SK-N-SH (cell line): ENCODE measurements at regions not wholly inside any gene's neighbourhood (a gene's known extent, or its start where the extent isn't known, plus 50 kb on each side); places are given as distances from the start of the nearest gene placed in this dataset.

ENCODE experiments used
- CTCF ChIA-PET: fragments of 300-600, 350-600 bp; formaldehyde crosslinking; extraction: SDS; loops from one replicate; lab custom pipeline; 2021; lab: Yijun Ruan, JAX
- POLR2A ChIA-PET: fragments of 350-600 bp; sonication (Branson Sonifier 250); formaldehyde crosslinking; extraction: SDS; loops from one replicate; lab custom pipeline; 2020; ENCODE audit warnings: antibody characterized with exemption, inconsistent platforms; lab: Yijun Ruan, JAX
- DNase-seq: peaks from one replicate; pipeline ENCODE4 v3.0.0; 2012
- H2AFZ ChIP-seq: fragments of 200-600 bp; sonication (generic); 2 replicates; pipeline ENCODE4 v1.8.1; 2016; ENCODE audit warnings: antibody characterized with exemption, mild to moderate bottlenecking, low read depth
- H3F3A ChIP-seq: fragments of 200-600 bp; sonication (generic); replicated peaks from 2 replicates; pipeline ENCODE3; 2016; ENCODE audit warnings: antibody characterized with exemption, mild to moderate bottlenecking; ENCODE audit not compliant: insufficient read depth
- H3K27ac ChIP-seq, 2 experiments: fragments of 200-500 bp in 1 of 2; fragments of 200-600 bp in 1 of 2; sonication (Bioruptor generic) in 1 of 2; sonication (generic), shearing (Covaris generic) in 1 of 2; 2 replicates each; pipeline versions ENCODE4 v1.5.1 to v1.6.1; 2014 to 2016; ENCODE audit warnings: low read depth in 2 of 2, inconsistent platforms in 1 of 2, low read length in 1 of 2, mild to moderate bottlenecking in 1 of 2, mixed read lengths in 1 of 2
- H3K27me3 ChIP-seq: fragments of 200-600 bp; sonication (generic), shearing (Covaris generic); 2 replicates; pipeline ENCODE4 v1.6.1; 2016; ENCODE audit warnings: mixed run types; ENCODE audit not compliant: insufficient read depth
- H3K36me3 ChIP-seq, 2 experiments: fragments of 200-500 bp in 1 of 2; fragments of 200-600 bp in 1 of 2; sonication (Bioruptor generic) in 1 of 2; sonication (generic) in 1 of 2; replicated peaks in 1 of 2; 2 replicates each; pipeline versions ENCODE3 to v1.5.1; 2014 to 2016; ENCODE audit warnings: low read length in 1 of 2, mild to moderate bottlenecking in 1 of 2; ENCODE audit not compliant: insufficient read depth in 2 of 2, control insufficient read depth in 1 of 2
- H3K4me1 ChIP-seq, 2 experiments: fragments of 200-500 bp in 1 of 2; fragments of 200-600 bp in 1 of 2; sonication (Bioruptor generic) in 1 of 2; sonication (generic), shearing (Covaris generic) in 1 of 2; 2 replicates each; pipeline versions ENCODE4 v1.5.1 to v1.6.1; 2014 to 2016; ENCODE audit warnings: low read depth in 1 of 2, low read length in 1 of 2, mixed run types in 1 of 2; ENCODE audit not compliant: insufficient read depth in 2 of 2, control insufficient read depth in 1 of 2
- H3K4me2 ChIP-seq: fragments of 200-600 bp; sonication (generic), shearing (Covaris generic); 2 replicates; pipeline ENCODE4 v1.6.1; 2017; ENCODE audit warnings: mixed run types
- H3K4me3 ChIP-seq, 2 experiments: fragments of 200-500 bp in 1 of 2; fragments of 200-600 bp in 1 of 2; sonication (Bioruptor generic) in 1 of 2; sonication (generic), shearing (Covaris generic) in 1 of 2; 2 replicates each; pipeline versions ENCODE4 v1.5.1 to v1.8.1; 2014 to 2016; ENCODE audit warnings: low read depth in 2 of 2, inconsistent platforms in 1 of 2, low read length in 1 of 2, mild to moderate bottlenecking in 1 of 2, mixed read lengths in 1 of 2, moderate library complexity in 1 of 2
- H3K79me2 ChIP-seq: fragments of 200-600 bp; sonication (generic); 2 replicates; pipeline ENCODE4 v1.8.1; 2017; ENCODE audit warnings: mild to moderate bottlenecking; ENCODE audit not compliant: insufficient read depth
- H3K9ac ChIP-seq: fragments of 200-600 bp; sonication (generic); 2 replicates; pipeline ENCODE4 v1.6.1; 2017; ENCODE audit warnings: mixed run types
- H3K9me2 ChIP-seq: fragments of 200-600 bp; sonication (generic); 2 replicates; pipeline ENCODE4 v1.6.1; 2017; ENCODE audit warnings: mixed run types
- H3K9me3 ChIP-seq: fragments of 200-600 bp; sonication (generic); 2 replicates; pipeline ENCODE4 v1.6.1; 2017; ENCODE audit warnings: mixed run types, mild to moderate bottlenecking, moderate library complexity
- H4K20me1 ChIP-seq: fragments of 200-600 bp; sonication (generic); 2 replicates; pipeline ENCODE4 v1.6.1; 2017; ENCODE audit warnings: mild to moderate bottlenecking, mixed run types; ENCODE audit not compliant: insufficient read depth
- CHD2 ChIP-seq: fragments of 150-350 bp; IDR thresholded peaks from 2 replicates; pipeline ENCODE4 v1.6.1; 2018; ENCODE audit warnings: low read length; ENCODE audit not compliant: partially characterized antibody
- ELF1 ChIP-seq: IDR thresholded peaks from 2 replicates; pipeline ENCODE4 v1.4.0; 2012
- EP300 ChIP-seq, 2 experiments: IDR thresholded peaks; 2 replicates each; pipeline versions ENCODE4 v1.4.0 to v1.6.1; 2012; ENCODE audit warnings: borderline replicate concordance in 1 of 2, low read depth in 1 of 2, low read length in 1 of 2
- FOSL2 ChIP-seq: IDR thresholded peaks from 2 replicates; pipeline ENCODE4 v1.4.0; 2012; ENCODE audit warnings: low read depth, mild to moderate bottlenecking, moderate library complexity, borderline replicate concordance
- FOXJ3 ChIP-seq: sonication (generic); formaldehyde crosslinking; IDR thresholded peaks from 2 replicates; pipeline ENCODE4 v1.5.1; 2020; ENCODE audit warnings: mild to moderate bottlenecking, missing genetic modification reagents
- FOXM1 ChIP-seq: IDR thresholded peaks from 2 replicates; pipeline ENCODE4 v1.4.0; 2012; ENCODE audit warnings: low read depth, mild to moderate bottlenecking
- GABPA ChIP-seq: IDR thresholded peaks from 2 replicates; pipeline ENCODE4 v1.4.0; 2012; ENCODE audit warnings: low read depth, mild to moderate bottlenecking
- NFIC ChIP-seq: IDR thresholded peaks from 2 replicates; pipeline ENCODE4 v1.4.0; 2012; ENCODE audit warnings: borderline replicate concordance
- NRF1 ChIP-seq: IDR thresholded peaks from 2 replicates; pipeline ENCODE4 v1.6.1; 2012; ENCODE audit warnings: low read depth, mild to moderate bottlenecking, low read length
- POLR2AphosphoS5 ChIP-seq: IDR thresholded peaks from 2 replicates; pipeline ENCODE4 v1.6.1; 2012; ENCODE audit warnings: low read depth, low read length
- RFX5 ChIP-seq: IDR thresholded peaks from 2 replicates; pipeline ENCODE4 v1.6.1; 2012; ENCODE audit warnings: mild to moderate bottlenecking, improper control_type of control experiment, low read length
- RXRA ChIP-seq: IDR thresholded peaks from 2 replicates; pipeline ENCODE4 v1.4.0; 2012; ENCODE audit warnings: low read depth, mild to moderate bottlenecking, borderline replicate concordance
- SIN3A ChIP-seq: IDR thresholded peaks from 2 replicates; pipeline ENCODE4 v1.6.1; 2012; ENCODE audit warnings: low read depth, mild to moderate bottlenecking, low read length, moderate library complexity, borderline replicate concordance
- TAF1 ChIP-seq: IDR thresholded peaks from 2 replicates; pipeline ENCODE4 v1.6.1; 2012; ENCODE audit warnings: low read depth, mild to moderate bottlenecking, low read length, moderate library complexity, borderline replicate concordance
- TCF12 ChIP-seq: IDR thresholded peaks from 2 replicates; pipeline ENCODE4 v1.4.0; 2012
- TEAD4 ChIP-seq: IDR thresholded peaks from 2 replicates; pipeline ENCODE4 v1.4.0; 2012; ENCODE audit warnings: mild to moderate bottlenecking, borderline replicate concordance; ENCODE audit not compliant: insufficient read depth
- YY1 ChIP-seq: IDR thresholded peaks from 2 replicates; pipeline ENCODE4 v1.4.0; 2012; ENCODE audit warnings: low read depth, mild to moderate bottlenecking
- WGBS: methylation state at CpG from one replicate; pipeline ENCODE4 v1.1.6; 2017; ENCODE audit warnings: low lambda C conversion rate; 5-methylcytosine and 5-hydroxymethylcytosine counted together
- TF ChIP-seq, protein P1 (sequence below): fragments of 150-350 bp; IDR thresholded peaks from 2 replicates; pipeline ENCODE4 v1.6.1; 2016; ENCODE audit warnings: mild to moderate bottlenecking, low read depth, low read length
- TF ChIP-seq, protein P2 (sequence below): fragments of 150-350 bp; IDR thresholded peaks from 2 replicates; pipeline ENCODE4 v1.6.1; 2017; ENCODE audit warnings: antibody characterized with exemption, low read length, low read depth, borderline replicate concordance
- TF ChIP-seq, protein P3 (sequence below): IDR thresholded peaks from 2 replicates; pipeline ENCODE4 v1.4.0; 2012; ENCODE audit warnings: low read depth, borderline replicate concordance
- TF ChIP-seq, protein P4 (sequence below): IDR thresholded peaks from 2 replicates; pipeline ENCODE4; 2012

GRCh38 chr2:126399001-126399400 lies 257.0 kb upstream of the GYPC start:
- no peak for TF ChIP-seq NRF1
- TF ChIP-seq, protein P1, sequence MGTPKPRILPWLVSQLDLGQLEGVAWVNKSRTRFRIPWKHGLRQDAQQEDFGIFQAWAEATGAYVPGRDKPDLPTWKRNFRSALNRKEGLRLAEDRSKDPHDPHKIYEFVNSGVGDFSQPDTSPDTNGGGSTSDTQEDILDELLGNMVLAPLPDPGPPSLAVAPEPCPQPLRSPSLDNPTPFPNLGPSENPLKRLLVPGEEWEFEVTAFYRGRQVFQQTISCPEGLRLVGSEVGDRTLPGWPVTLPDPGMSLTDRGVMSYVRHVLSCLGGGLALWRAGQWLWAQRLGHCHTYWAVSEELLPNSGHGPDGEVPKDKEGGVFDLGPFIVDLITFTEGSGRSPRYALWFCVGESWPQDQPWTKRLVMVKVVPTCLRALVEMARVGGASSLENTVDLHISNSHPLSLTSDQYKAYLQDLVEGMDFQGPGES = no peak
- no peak for TF ChIP-seq ELF1
- TF ChIP-seq, protein P2, sequence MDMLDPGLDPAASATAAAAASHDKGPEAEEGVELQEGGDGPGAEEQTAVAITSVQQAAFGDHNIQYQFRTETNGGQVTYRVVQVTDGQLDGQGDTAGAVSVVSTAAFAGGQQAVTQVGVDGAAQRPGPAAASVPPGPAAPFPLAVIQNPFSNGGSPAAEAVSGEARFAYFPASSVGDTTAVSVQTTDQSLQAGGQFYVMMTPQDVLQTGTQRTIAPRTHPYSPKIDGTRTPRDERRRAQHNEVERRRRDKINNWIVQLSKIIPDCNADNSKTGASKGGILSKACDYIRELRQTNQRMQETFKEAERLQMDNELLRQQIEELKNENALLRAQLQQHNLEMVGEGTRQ = no peak
- no peak for TF ChIP-seq SIN3A
- TF ChIP-seq TCF12 = no peak
- no peak for TF ChIP-seq RXRA
- TF ChIP-seq YY1 = no peak
- TF ChIP-seq, protein P3, sequence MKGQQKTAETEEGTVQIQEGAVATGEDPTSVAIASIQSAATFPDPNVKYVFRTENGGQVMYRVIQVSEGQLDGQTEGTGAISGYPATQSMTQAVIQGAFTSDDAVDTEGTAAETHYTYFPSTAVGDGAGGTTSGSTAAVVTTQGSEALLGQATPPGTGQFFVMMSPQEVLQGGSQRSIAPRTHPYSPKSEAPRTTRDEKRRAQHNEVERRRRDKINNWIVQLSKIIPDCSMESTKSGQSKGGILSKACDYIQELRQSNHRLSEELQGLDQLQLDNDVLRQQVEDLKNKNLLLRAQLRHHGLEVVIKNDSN = no peak
- no peak for TF ChIP-seq GABPA
- TF ChIP-seq POLR2AphosphoS5 = no peak
- no peak for TF ChIP-seq TEAD4
- TF ChIP-seq FOXJ3 (CRISPR knock-in tag) = no peak
- TF ChIP-seq, all 33 proteins: peak for 0
- Histone ChIP-seq H3K9ac (no peak overlapping the region), H3K4me1 (no peaks in the 10 kb centered on the region), H4K20me1 (no peaks in the 10 kb centered on the region), H3K79me2 (no peaks in the 10 kb centered on the region), H3K9me2 (no peaks in the 10 kb centered on the region), H3K9me3 (no peaks in the 10 kb centered on the region), H3K4me3 (no peak overlapping the region), H2AFZ (no peak overlapping the region), H3F3A (no peaks in the 10 kb centered on the region), H3K36me3 (no peaks in the 10 kb centered on the region), H3K27ac (no peak overlapping the region), H3K4me2 (no peak overlapping the region), H3K27me3 (no peaks in the 10 kb centered on the region)
- WGBS = 17% methylated on average over 1 of the region's 2 CpGs
- CTCF ChIA-PET = interaction anchor here (0.7 kb wide), 1 partner anchor 573 kb away, joined by 3 read pairs; no protein-coding TSS in a partner anchor
- DNase-seq = no peak
- POLR2A ChIA-PET = no interaction called here

DNA sequence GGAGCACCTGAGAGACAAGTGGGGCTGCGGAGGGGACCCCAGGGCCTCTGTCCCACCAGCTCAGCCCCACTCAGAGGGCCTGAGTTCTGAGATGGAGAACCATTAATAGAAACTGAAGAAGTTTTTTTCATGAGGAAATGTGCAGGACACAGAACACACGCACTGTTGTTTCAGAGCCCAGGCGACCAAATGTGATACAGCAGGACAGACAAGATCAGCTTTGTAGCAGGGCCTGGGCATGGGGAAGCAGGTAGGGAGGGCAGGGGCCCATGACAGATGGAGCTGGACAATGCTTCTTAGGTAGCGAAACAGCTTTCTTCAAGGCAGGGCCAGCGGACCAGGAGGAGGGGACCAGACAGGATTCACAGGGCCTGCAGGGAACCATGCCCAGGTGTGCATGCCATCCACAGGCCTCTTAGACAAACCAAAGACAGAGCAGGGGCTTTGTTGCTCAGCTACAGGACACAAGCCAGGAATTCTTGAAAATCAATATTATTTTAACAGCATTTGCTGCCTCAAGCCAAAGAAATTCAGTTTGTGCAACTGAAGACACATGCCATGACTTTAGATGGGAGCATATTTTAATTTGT lies 252.8 kb upstream of the GYPC start:
- no peak overlapping the region for H2AFZ ChIP-seq
- CTCF ChIA-PET = no interaction called here

More for the DNA sequence above, 252.8 kb upstream of the GYPC start:
- Histone ChIP-seq H3K4me1 (no peaks in the 10 kb centered on the region), H3K4me2 (no peak overlapping the region), H3K9ac (no peak overlapping the region), H3K9me3 (no peaks in the 10 kb centered on the region), H3F3A (no peaks in the 10 kb centered on the region), H3K36me3 (no peaks in the 10 kb centered on the region), H3K4me3 (no peak overlapping the region), H4K20me1 (no peaks in the 10 kb centered on the region), H3K27me3 (no peaks in the 10 kb centered on the region), H3K9me2 (no peaks in the 10 kb centered on the region), H3K79me2 (no peaks in the 10 kb centered on the region), H3K27ac (no peak overlapping the region)
- no peak for DNase-seq
- TF ChIP-seq YY1 (no peak), FOXM1 (no peak), TAF1 (no peak), ELF1 (no peak), FOSL2 (no peak), NFIC (no peak), EP300 (IDR thresholded peaks at IDR 0.05; ENCODE audit: borderline replicate concordance in 1 of 2, low read depth in 1 of 2, low read length in 1 of 2) (no peak), CHD2 (no peak), RXRA (no peak), RFX5 (no peak), NRF1 (no peak)
- TF ChIP-seq, protein P4, sequence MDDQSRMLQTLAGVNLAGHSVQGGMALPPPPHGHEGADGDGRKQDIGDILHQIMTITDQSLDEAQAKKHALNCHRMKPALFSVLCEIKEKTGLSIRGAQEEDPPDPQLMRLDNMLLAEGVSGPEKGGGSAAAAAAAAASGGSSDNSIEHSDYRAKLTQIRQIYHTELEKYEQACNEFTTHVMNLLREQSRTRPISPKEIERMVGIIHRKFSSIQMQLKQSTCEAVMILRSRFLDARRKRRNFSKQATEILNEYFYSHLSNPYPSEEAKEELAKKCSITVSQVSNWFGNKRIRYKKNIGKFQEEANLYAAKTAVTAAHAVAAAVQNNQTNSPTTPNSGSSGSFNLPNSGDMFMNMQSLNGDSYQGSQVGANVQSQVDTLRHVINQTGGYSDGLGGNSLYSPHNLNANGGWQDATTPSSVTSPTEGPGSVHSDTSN = no peak
- TF ChIP-seq, protein P2 = no peak
- TF ChIP-seq, protein P1 = no peak
- 29% methylated on average over 5 of the region's 5 CpGs for WGBS
- POLR2A ChIA-PET = no interaction called here
